ACC112 (cell line): ENCODE measurements at regions not wholly inside any gene's neighbourhood (a gene's known extent, or its start where the extent isn't known, plus 50 kb on each side); places are given as distances from the start of the nearest gene placed in this dataset.

ENCODE experiments used
- H2AFZ ChIP-seq: fragments of 200-600 bp; sonication (generic); one replicate; pipeline ENCODE4 v1.6.0; 2017; ENCODE audit warnings: antibody characterized with exemption, low read length; ENCODE audit not compliant: unreplicated experiment
- H3K27ac ChIP-seq: fragments of 200-600 bp; sonication (generic); 2 replicates; pipeline ENCODE4 v1.5.1; 2014; ENCODE audit warnings: low read depth, mild to moderate bottlenecking, antibody characterized with exemption, low read length, moderate library complexity
- H3K27me3 ChIP-seq: fragments of 200-600 bp; sonication (generic); 2 replicates; pipeline ENCODE4 v1.6.1; 2014; ENCODE audit warnings: mild to moderate bottlenecking, antibody characterized with exemption, low read length, moderate library complexity, mixed read lengths; ENCODE audit not compliant: insufficient read depth
- H3K36me3 ChIP-seq: fragments of 200-600 bp; sonication (generic); 2 replicates; pipeline ENCODE4 v1.6.1; 2016; ENCODE audit warnings: mild to moderate bottlenecking, antibody characterized with exemption, low read length, moderate library complexity, mixed read lengths; ENCODE audit not compliant: insufficient read depth
- H3K4me1 ChIP-seq: fragments of 200-600 bp; sonication (generic); one replicate; pipeline ENCODE4 v1.6.1; 2016; ENCODE audit warnings: low read length, mixed read lengths; ENCODE audit not compliant: insufficient read depth, unreplicated experiment, control insufficient read depth
- H3K4me3 ChIP-seq: fragments of 200-600 bp; sonication (generic); 2 replicates; pipeline ENCODE4 v1.5.1; 2014; ENCODE audit warnings: mild to moderate bottlenecking, low read depth, low read length
- H3K79me2 ChIP-seq: fragments of 200-600 bp; sonication (generic); one replicate; pipeline ENCODE4 v1.6.0; 2016; ENCODE audit warnings: low read length; ENCODE audit not compliant: control insufficient read depth, unreplicated experiment, insufficient read depth

DNA sequence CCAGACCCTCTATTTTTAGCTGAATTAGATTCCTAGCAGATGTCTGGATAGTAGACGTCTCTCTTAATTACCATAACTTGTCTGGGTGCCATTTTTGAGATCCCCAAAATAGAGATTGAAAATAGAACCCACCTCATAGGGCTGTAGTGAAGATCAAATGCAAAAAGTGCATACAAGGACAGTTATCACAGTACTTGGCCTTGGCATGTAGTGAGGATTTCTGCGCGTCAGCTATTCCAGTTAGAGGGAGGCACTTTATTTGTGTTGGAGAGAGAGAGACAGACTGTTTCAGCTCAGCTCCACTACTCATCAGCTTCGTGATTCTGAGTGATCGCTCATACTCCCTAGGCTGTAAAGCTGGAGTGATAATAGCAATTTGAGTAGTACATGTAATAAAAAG lies 59.6 kb upstream of the CDH13 start:
- Histone ChIP-seq H3K27me3 (no peaks in the 10 kb centered on the region), H3K4me3 (no peak overlapping the region), H3K4me1 (no peaks in the 10 kb centered on the region), H3K27ac (no peak overlapping the region), H2AFZ (no peak overlapping the region), H3K79me2 (no peaks in the 10 kb centered on the region), H3K36me3 (no peaks in the 10 kb centered on the region)

DNA sequence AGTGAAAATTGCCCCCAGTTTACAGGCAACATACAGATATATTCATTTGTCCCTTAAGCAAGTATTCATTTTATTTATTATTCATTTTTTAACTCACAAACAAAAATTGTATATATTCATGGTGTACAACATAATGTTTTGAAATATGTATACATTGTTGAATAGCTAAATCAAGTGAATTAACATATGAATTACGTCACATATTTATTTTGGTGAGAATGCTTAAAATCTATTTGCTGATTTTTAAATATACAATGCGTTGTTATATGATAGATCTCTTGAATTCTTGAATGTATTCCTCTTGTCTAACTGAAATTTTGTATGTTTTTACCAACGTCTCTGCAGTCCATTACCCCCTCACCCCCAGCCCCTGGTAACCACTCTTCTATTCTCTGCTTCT lies 63.4 kb upstream of the CDH13 start:
- H3K36me3 ChIP-seq: no peaks in the 10 kb centered on the region
- no peaks in the 10 kb centered on the region for H3K4me1 ChIP-seq
- no peaks in the 10 kb centered on the region for H3K79me2 ChIP-seq
- H3K4me3 ChIP-seq: no peak overlapping the region
- H3K27ac ChIP-seq: no peak overlapping the region
- H2AFZ ChIP-seq: no peak overlapping the region
- no peaks in the 10 kb centered on the region for H3K27me3 ChIP-seq

DNA sequence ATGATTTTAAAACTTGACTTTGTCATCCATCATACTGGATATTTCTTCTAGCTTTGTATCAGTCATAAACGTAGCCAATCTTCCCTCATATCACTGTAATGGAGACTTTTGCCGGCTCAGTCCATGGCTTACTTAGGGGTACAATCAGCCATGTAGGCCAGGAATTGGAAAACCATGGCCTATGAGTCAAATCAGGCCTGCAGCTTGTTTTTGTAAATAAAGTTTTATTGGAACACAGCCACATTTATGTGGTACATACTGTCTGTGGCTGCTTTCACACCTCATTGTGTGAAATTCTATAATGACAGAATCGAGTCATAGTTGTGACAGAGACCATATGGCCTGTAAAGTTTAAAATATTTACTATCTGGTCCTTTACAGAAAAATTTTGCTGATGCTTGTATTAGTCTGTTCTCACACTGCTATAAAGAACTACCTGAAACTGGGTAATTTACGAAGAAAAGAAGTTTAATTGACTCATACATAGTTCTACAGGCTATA lies 64.5 kb upstream of the CDH13 start:
- Histone ChIP-seq H3K79me2 (no peaks in the 10 kb centered on the region), H3K27me3 (no peaks in the 10 kb centered on the region)

DNA sequence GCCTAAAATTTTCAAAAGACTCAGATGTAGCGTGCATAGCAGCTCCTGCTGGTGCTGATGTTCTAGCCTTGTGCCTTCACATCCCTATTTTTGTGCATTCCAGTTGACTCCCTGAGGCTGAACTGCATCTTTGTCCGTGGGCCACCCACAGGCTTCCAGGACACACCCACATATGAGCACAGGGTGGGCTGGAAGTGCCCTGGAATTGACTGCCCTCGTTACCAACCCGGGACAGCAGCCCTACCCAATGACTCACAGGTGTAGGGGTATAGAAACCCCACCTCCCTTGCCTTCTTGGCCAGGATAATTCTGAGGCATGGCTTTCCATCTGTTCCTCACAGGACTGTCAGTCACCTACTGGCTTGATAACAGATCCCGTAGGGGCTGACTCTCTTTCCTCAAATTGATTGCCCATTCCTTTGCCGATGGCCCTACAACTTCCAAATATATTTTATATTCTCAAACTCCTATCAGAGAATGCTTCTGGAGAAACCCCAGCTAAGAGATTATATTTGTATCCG lies 65.9 kb upstream of the CDH13 start:
- Histone ChIP-seq H3K4me3 (no peak overlapping the region), H3K36me3 (no peaks in the 10 kb centered on the region), H3K4me1 (no peaks in the 10 kb centered on the region), H3K27ac (no peak overlapping the region), H3K27me3 (no peaks in the 10 kb centered on the region), H2AFZ (no peak overlapping the region), H3K79me2 (no peaks in the 10 kb centered on the region)

More for the DNA sequence above, 64.5 kb upstream of the CDH13 start:
- H3K27ac ChIP-seq: no peak overlapping the region
- no peaks in the 10 kb centered on the region for H3K4me1 ChIP-seq
- no peaks in the 10 kb centered on the region for H3K36me3 ChIP-seq
- no peak overlapping the region for H2AFZ ChIP-seq
- H3K4me3 ChIP-seq: no peak overlapping the region

DNA sequence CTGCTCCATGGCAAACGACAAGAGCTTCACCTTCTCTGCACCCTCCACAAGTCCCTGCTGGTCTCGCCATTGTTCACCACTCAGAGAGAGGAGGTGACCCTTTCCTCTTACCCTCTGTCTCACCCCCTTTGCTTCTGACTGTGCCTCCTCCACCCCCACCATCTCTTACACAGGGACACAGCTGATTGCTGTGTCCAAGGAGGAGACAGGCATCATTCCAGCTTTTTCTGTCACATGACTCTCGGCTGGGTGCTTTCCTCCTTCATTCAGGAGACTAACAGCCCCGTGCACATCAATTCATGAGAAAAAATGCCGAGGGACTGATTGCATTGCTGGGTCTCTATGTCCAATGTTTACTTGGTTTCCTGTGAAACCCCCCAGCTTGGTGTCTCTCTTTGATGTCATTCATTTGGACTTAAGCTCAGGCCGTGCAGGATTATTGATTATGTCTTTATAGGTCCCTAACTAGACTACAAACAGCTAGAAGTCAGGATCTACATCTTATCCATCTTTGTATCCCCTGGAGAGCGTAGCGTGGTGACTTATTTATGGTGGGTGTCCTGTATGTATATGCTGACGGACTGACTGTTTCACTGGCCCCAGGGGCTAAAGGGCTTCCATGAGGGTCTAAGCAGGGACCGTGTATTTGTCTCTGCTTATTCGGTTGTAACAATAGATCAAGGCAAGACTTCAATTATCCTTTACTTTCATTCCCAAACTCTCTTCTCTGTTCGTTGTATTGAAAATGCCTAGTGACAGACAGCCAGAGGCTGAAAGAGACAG lies 82.2 kb upstream of the CDH13 start:
- H3K27ac ChIP-seq: no peak overlapping the region
- peaks cover 4% of the 10 kb centered on the region; the same call in 1 of the 2 replicates for H3K27me3 ChIP-seq
- no peaks in the 10 kb centered on the region for H3K79me2 ChIP-seq
- no peaks in the 10 kb centered on the region for H3K4me1 ChIP-seq
- H3K4me3 ChIP-seq: no peak overlapping the region
- no peak overlapping the region for H2AFZ ChIP-seq
- no peaks in the 10 kb centered on the region for H3K36me3 ChIP-seq

DNA sequence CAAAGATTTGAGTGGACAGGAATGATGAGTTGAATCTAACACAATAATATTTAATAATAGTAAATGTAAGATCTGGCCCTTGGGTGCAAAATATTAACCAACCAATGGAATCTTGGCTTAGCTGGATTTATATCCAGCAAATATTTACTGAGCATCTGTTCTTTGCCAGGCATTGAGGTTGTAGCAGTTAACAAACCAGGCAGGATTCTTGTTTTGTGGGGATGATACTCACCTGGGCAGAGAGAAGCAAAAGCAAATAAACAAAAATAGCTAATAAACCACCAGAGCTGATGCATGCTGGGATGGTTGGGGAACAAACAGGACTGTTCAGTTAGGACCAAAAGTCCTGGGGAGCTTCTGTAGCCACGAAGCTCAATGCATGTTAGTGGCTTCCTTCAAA lies 84.1 kb upstream of the CDH13 start:
- Histone ChIP-seq H2AFZ (no peak overlapping the region), H3K79me2 (no peaks in the 10 kb centered on the region), H3K36me3 (no peaks in the 10 kb centered on the region), H3K4me3 (no peak overlapping the region), H3K4me1 (no peaks in the 10 kb centered on the region), H3K27ac (no peak overlapping the region), H3K27me3 (peaks cover 4% of the 10 kb centered on the region; the same call in 1 of the 2 replicates)

DNA sequence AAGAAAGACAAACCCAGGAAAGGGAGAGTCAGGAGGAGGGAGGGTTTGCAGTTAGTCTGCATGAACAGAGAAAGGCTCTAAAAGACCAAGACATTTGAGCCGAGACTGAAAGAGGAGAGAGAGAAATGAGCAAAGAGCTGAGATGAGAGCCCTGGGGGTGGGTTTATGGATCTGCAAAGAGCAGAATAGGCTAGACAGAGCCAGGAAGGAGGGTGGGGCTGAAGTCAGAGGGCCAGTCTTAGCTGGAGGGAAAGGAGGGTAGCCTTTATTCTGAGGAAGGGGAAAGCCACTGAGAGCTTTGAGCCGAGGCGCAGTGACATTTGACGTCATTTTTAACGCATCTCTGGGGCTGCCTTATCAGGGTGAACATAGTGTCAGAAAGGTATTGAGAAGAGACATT lies 85.7 kb upstream of the CDH13 start:
- H3K27ac ChIP-seq: no peak overlapping the region
- H3K27me3 ChIP-seq: peaks cover 4% of the 10 kb centered on the region; the same call in 1 of the 2 replicates
- H2AFZ ChIP-seq: no peak overlapping the region
- no peaks in the 10 kb centered on the region for H3K79me2 ChIP-seq
- no peak overlapping the region for H3K4me3 ChIP-seq
- no peaks in the 10 kb centered on the region for H3K4me1 ChIP-seq
- no peaks in the 10 kb centered on the region for H3K36me3 ChIP-seq

DNA sequence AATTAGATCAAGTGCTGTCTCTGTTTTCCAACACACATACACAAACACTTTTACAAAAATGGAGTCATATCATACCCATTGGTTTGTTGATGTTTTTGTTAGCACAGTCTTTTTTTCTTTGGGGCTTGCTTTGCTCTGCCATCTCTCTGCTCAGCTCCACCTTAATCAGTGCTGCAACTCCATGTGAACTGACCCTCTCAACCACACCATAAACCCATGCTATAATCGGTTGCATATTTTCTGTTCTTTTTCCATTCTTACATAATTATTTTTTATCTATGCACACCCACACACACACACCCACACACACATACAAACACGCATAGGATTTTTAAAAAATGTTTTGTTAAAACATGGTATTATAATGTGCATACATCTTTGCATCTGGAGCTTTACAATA lies 91.0 kb upstream of the CDH13 start:
- Histone ChIP-seq H3K36me3 (no peaks in the 10 kb centered on the region), H2AFZ (no peak overlapping the region), H3K4me1 (no peaks in the 10 kb centered on the region), H3K27me3 (no peaks in the 10 kb centered on the region), H3K79me2 (no peaks in the 10 kb centered on the region), H3K4me3 (no peak overlapping the region), H3K27ac (no peak overlapping the region)

DNA sequence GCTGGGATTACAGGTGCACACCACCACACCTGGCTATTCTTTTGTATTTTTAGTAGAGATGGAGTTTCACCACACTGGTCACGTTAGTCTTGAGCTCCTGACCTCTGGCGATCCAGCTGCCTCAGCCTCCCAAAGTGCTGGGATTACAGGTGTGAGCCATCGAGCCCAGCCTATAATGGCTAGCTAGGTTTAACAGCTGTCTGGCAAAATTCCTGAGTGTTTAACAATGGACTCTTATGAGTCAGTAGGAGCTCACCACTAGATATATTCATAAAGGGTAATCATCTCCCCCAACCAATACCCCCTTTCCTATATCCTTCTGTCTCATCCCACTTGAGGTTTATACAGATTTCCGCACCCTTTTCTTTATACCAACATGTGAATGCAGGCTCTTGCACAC lies 91.5 kb upstream of the CDH13 start:
- Histone ChIP-seq H2AFZ (no peak overlapping the region), H3K27me3 (no peaks in the 10 kb centered on the region), H3K4me3 (no peak overlapping the region), H3K4me1 (no peaks in the 10 kb centered on the region), H3K79me2 (no peaks in the 10 kb centered on the region), H3K27ac (no peak overlapping the region), H3K36me3 (no peaks in the 10 kb centered on the region)

DNA sequence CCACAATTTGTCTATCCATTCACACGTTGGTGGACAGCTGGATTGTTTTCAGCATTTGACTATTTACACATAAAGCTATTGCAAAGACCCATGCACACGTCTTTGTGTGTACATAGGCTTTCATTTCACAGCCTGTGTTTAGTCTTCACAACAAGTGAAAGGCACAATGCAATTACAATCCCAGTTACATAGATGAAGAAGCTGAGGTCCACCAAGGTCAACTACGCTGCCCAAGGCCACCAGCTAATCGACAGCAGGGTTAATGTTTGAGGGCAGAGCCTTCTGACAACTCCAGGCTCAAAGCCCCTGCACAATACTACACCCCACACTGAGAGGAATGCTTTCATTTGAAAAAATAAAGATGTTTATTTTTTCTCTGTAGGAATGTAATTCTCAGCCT lies 93.6 kb upstream of the CDH13 start:
- Histone ChIP-seq H3K4me1 (no peaks in the 10 kb centered on the region), H3K36me3 (no peaks in the 10 kb centered on the region), H3K79me2 (no peaks in the 10 kb centered on the region), H3K27me3 (no peaks in the 10 kb centered on the region), H3K27ac (no peak overlapping the region), H3K4me3 (no peak overlapping the region), H2AFZ (no peak overlapping the region)

DNA sequence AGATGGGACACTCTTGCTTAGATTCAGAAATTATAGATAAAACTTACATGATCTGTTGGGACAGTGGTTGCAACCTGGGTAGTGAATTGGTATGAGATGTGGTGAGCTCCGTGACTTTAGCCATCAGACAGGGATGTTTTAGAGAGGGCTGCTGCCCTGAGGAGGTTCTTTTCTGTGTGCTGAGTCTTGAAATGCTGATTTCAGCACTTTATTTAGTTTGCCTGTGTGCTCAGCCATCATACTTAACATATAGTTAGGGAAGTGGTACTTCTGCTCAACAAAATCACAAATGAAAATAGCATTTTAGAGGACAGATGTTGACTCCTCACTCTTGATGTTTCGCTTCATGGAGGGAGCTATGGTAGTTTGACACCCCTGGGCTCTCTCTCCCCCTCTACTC lies 95.9 kb upstream of the CDH13 start:
- no peaks in the 10 kb centered on the region for H3K4me1 ChIP-seq
- H3K4me3 ChIP-seq: no peak overlapping the region
- no peaks in the 10 kb centered on the region for H3K36me3 ChIP-seq
- no peaks in the 10 kb centered on the region for H3K27me3 ChIP-seq
- H3K79me2 ChIP-seq: no peaks in the 10 kb centered on the region
- H2AFZ ChIP-seq: no peak overlapping the region
- no peak overlapping the region for H3K27ac ChIP-seq
